CD14-positive monocyte (primary cell): ENCODE measurements at regions not wholly inside any gene's neighbourhood (a gene's known extent, or its start where the extent isn't known, plus 50 kb on each side); places are given as distances from the start of the nearest gene placed in this dataset.

ENCODE experiments used
- DNase-seq, 3 donors: peaks; one replicate each; pipeline ENCODE4 v3.0.0-alpha.2; 2011 to 2022
- H2AFZ ChIP-seq: 2 replicates; pipeline ENCODE4 v1.6.0; 2012; ENCODE audit warnings: mild to moderate bottlenecking, low read depth, low read length, inconsistent platforms; ENCODE audit not compliant: insufficient read depth, poor library complexity, severe bottlenecking
- H3K27ac ChIP-seq, 2 donors: 1 replicate in 1 of 2; 2 replicates in 1 of 2; pipeline ENCODE4 v1.5.1; 2012 to 2013; ENCODE audit warnings: low read length in 2 of 2, control low read depth in 1 of 2, inconsistent platforms in 1 of 2, low read depth in 1 of 2, mild to moderate bottlenecking in 1 of 2
- H3K27me3 ChIP-seq, 2 donors: one replicate each; pipeline versions ENCODE4 v1.6.0 to v1.6.1; 2011 to 2013; ENCODE audit warnings: low read length in 2 of 2; ENCODE audit not compliant: control insufficient read depth in 2 of 2, insufficient read depth in 2 of 2
- H3K36me3 ChIP-seq, 2 donors: replicated peaks in 1 of 2; 1 replicate in 1 of 2; 2 replicates in 1 of 2; pipeline versions ENCODE4 v1.5.1 to v1.6.1; 2012 to 2013; ENCODE audit warnings: low read length in 2 of 2, control low read depth in 1 of 2, inconsistent platforms in 1 of 2, mild to moderate bottlenecking in 1 of 2; ENCODE audit not compliant: insufficient read depth in 2 of 2, control insufficient read depth in 1 of 2
- H3K4me1 ChIP-seq, 2 donors: 1 replicate in 1 of 2; 2 replicates in 1 of 2; pipeline versions ENCODE4 v1.5.1 to v1.6.1; 2012 to 2013; ENCODE audit warnings: low read length in 2 of 2, control low read depth in 1 of 2, inconsistent platforms in 1 of 2, mild to moderate bottlenecking in 1 of 2, moderate library complexity in 1 of 2; ENCODE audit not compliant: insufficient read depth in 2 of 2, control insufficient read depth in 1 of 2
- H3K4me2 ChIP-seq: replicated peaks from 2 replicates; pipeline ENCODE3; 2012; ENCODE audit warnings: low read length, moderate library complexity, mild to moderate bottlenecking; ENCODE audit not compliant: poor library complexity, severe bottlenecking; ENCODE audit errors: extremely low read depth
- H3K4me3 ChIP-seq, 3 experiments: fragments of 200-600 bp in 1 of 3; sonication (generic) in 1 of 3; replicated peaks in 1 of 3; 1 replicate in 2 of 3; 2 replicates in 1 of 3; pipeline ENCODE4 v1.5.1; 2011 to 2013; ENCODE audit warnings: low read length in 3 of 3, mild to moderate bottlenecking in 3 of 3, control low read depth in 2 of 3, low read depth in 2 of 3, inconsistent platforms in 1 of 3, moderate library complexity in 1 of 3
- H3K79me2 ChIP-seq: 2 replicates; pipeline ENCODE4 v1.6.0; 2012; ENCODE audit warnings: mild to moderate bottlenecking, control low read depth, inconsistent platforms, low read length, moderate library complexity; ENCODE audit not compliant: insufficient read depth
- H3K9ac ChIP-seq: 2 replicates; pipeline ENCODE4 v1.6.0; 2017; ENCODE audit warnings: low read length, mild to moderate bottlenecking; ENCODE audit not compliant: insufficient read depth, poor library complexity, severe bottlenecking
- H3K9me3 ChIP-seq, 2 donors: replicated peaks in 1 of 2; 1 replicate in 1 of 2; 2 replicates in 1 of 2; pipeline versions ENCODE4 v1.5.1 to v1.6.1; 2012 to 2013; ENCODE audit warnings: low read length in 2 of 2, control low read depth in 1 of 2; ENCODE audit not compliant: control insufficient read depth in 1 of 2, insufficient read depth in 1 of 2
- H4K20me1 ChIP-seq: 2 replicates; pipeline ENCODE4 v1.6.0; 2012; ENCODE audit warnings: mild to moderate bottlenecking, low read length, control low read depth, moderate library complexity; ENCODE audit not compliant: insufficient read depth
- H3K27ac Mint-ChIP-seq, 7 donors: one replicate each; pipeline ENCODE4 v1.8.0; 2020; ENCODE audit warnings: mild to moderate bottlenecking in 7 of 7, mixed read lengths in 7 of 7, moderate library complexity in 6 of 7, inconsistent platforms in 2 of 7
- H3K27me3 Mint-ChIP-seq, 3 donors: one replicate each; pipeline ENCODE4 v1.8.0; 2021 to 2022; ENCODE audit warnings: low read depth in 3 of 3, mild to moderate bottlenecking in 3 of 3, mixed read lengths in 3 of 3, moderate library complexity in 3 of 3, inconsistent platforms in 1 of 3
- H3K36me3 Mint-ChIP-seq, 2 donors: one replicate each; pipeline ENCODE4 v1.8.0; 2020; ENCODE audit warnings: mixed read lengths in 2 of 2, inconsistent platforms in 1 of 2, mild to moderate bottlenecking in 1 of 2
- H3K4me1 Mint-ChIP-seq: one replicate; pipeline ENCODE4 v1.8.0; 2020; ENCODE audit warnings: mild to moderate bottlenecking, mixed read lengths
- H3K4me3 Mint-ChIP-seq, 2 donors: one replicate each; pipeline ENCODE4 v1.8.0; 2020; ENCODE audit warnings: mild to moderate bottlenecking in 2 of 2, mixed read lengths in 2 of 2, moderate library complexity in 1 of 2
- H3K9me3 Mint-ChIP-seq, 7 donors: one replicate each; pipeline ENCODE4 v1.8.0; 2020 to 2022; ENCODE audit warnings: mixed read lengths in 7 of 7, mild to moderate bottlenecking in 6 of 7, moderate library complexity in 6 of 7, inconsistent platforms in 2 of 7
- WGBS: methylation state at CpG from one replicate; pipeline ENCODE4 v1.1.5; 2013; ENCODE audit warnings: missing lambda C conversion rate; ENCODE audit not compliant: insufficient coverage; 5-methylcytosine and 5-hydroxymethylcytosine counted together
- intact Hi-C, 2 donors: fragments of 100-400 bp; cut with micrococcal nuclease; formaldehyde crosslinking; loops; one replicate each; pipeline versions ENCODE4 v1.15.0 to v1.15.1; 2023
- TF ChIP-seq, protein P1 (sequence below): fragments of 200-600 bp; IDR thresholded peaks from one replicate; pipeline ENCODE4 v1.8.0; 2022; ENCODE audit warnings: antibody characterized with exemption, mild to moderate bottlenecking

DNA sequence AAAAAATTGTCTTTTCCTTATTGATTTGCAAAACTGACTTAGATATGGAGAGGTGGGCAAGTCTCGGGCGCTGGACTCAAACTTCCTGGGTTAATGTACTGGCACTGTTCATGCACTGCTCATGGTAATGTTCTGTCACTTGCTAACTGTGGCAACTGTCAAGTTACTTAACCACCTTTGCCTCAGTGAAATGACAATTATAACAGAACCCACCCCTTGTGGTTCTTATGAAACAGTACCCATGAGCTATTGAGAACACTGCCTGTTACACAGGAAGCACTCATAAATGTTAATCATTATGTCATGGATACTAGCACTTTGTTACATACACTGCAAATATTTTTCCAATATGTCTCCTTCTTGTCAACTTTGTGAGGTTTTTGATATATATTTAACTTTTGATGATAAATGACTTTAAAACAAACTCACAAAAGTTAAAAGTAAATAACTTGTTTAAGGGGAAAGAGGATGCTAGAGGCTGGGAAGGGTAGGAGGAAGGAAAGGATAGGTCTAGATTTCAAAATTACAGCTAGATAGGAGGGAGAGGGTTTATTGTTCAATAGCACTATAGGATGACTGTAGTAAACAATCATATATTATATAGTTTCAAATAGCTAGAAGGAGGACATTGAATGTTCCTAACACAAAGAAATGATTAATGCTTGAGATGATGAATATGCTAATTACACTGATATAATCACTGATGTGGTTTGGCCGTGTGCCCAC, 342.5 kb downstream of the ADGRL2 start:
- no peak for DNase-seq
- no peaks in the 10 kb centered on the region for H3K79me2 ChIP-seq
- Mint-ChIP-seq H3K4me3 (no peak overlapping the region), H3K4me1 (no peaks in the 10 kb centered on the region), H3K27ac (peak overlapping the region in 1 of 7 donors; percentile 27), H3K9me3 (peaks cover 0 to 7% (median 5%) of the 10 kb centered on the region in 7 donors), H3K27me3 (no peaks in the 10 kb centered on the region), H3K36me3 (no peaks in the 10 kb centered on the region)
- no peaks in the 10 kb centered on the region for H3K4me1 ChIP-seq
- no peak overlapping the region for H3K4me3 ChIP-seq
- H3K4me2 ChIP-seq, result no peak overlapping the region
- H2AFZ ChIP-seq, result no peak overlapping the region
- TF ChIP-seq, protein P1, sequence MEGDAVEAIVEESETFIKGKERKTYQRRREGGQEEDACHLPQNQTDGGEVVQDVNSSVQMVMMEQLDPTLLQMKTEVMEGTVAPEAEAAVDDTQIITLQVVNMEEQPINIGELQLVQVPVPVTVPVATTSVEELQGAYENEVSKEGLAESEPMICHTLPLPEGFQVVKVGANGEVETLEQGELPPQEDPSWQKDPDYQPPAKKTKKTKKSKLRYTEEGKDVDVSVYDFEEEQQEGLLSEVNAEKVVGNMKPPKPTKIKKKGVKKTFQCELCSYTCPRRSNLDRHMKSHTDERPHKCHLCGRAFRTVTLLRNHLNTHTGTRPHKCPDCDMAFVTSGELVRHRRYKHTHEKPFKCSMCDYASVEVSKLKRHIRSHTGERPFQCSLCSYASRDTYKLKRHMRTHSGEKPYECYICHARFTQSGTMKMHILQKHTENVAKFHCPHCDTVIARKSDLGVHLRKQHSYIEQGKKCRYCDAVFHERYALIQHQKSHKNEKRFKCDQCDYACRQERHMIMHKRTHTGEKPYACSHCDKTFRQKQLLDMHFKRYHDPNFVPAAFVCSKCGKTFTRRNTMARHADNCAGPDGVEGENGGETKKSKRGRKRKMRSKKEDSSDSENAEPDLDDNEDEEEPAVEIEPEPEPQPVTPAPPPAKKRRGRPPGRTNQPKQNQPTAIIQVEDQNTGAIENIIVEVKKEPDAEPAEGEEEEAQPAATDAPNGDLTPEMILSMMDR, result no peak
- H4K20me1 ChIP-seq, result no peaks in the 10 kb centered on the region
- H3K9me3 ChIP-seq, result peaks cover 0 to 7% of the 10 kb centered on the region in 2 donors
- H3K27ac ChIP-seq, result no peak overlapping the region
- H3K27me3 ChIP-seq, result no peaks in the 10 kb centered on the region
- intact Hi-C loops, result no loop called here
- no peak overlapping the region for H3K9ac ChIP-seq
- H3K36me3 ChIP-seq, result no peaks in the 10 kb centered on the region
- WGBS, result 100% methylated on average over 1 of the region's 3 CpGs

DNA sequence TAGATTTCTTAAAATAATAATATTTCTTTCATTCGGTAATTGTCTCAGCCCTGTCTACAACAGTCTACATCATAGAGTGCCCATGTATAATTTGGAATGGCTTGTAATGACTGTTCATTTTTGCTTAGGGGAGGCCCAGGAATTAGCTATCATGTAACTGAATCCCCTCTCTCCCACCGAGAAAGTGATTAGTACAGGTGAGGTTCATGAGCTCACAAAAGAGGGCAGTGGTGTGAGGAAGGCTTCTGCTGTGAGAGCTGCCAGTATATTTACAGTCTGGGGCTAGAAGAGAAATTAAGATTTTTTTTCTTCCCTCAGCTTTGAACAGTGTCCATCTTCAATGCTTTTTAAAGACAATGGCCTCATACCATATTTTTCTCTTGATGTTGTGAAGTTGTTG, 340.7 kb downstream of the ADGRL2 start:
- no peaks in the 10 kb centered on the region for H4K20me1 ChIP-seq
- no peak overlapping the region for H2AFZ ChIP-seq
- TF ChIP-seq, protein P1, result no peak
- Mint-ChIP-seq H3K36me3 (no peaks in the 10 kb centered on the region), H3K4me1 (no peaks in the 10 kb centered on the region), H3K27ac (no peak overlapping the region), H3K4me3 (no peak overlapping the region), H3K27me3 (no peaks in the 10 kb centered on the region), H3K9me3 (peaks cover 2 to 10% (median 7%) of the 10 kb centered on the region in 7 donors)
- no peaks in the 10 kb centered on the region for H3K79me2 ChIP-seq
- no peak overlapping the region for H3K4me3 ChIP-seq
- no peak overlapping the region for H3K9ac ChIP-seq
- H3K4me2 ChIP-seq, result no peak overlapping the region
- no peak for DNase-seq
- no peaks in the 10 kb centered on the region for H3K4me1 ChIP-seq
- H3K27ac ChIP-seq, result no peak overlapping the region
- H3K27me3 ChIP-seq, result no peaks in the 10 kb centered on the region
- no CpG with 5 or more reads among the region's 2 CpGs for WGBS
- no peaks in the 10 kb centered on the region for H3K36me3 ChIP-seq
- intact Hi-C loops, result no loop called here
- H3K9me3 ChIP-seq, result peaks cover 0 to 10% of the 10 kb centered on the region in 2 donors
